B cell (primary cell): ENCODE measurements at regions not wholly inside any gene's neighbourhood (a gene's known extent, or its start where the extent isn't known, plus 50 kb on each side); places are given as distances from the start of the nearest gene placed in this dataset.

Experiments used
- EZH2 ChIP-seq: IDR thresholded peaks from 2 replicates; pipeline ENCODE4 v1.6.1; 2012; ENCODE audit warnings: borderline replicate concordance, low read depth, mild to moderate bottlenecking, moderate library complexity, low read length; ENCODE audit not compliant: insufficient read depth, poor library complexity, severe bottlenecking
- TF ChIP-seq, protein P1 (sequence below): fragments of 200-600 bp; IDR thresholded peaks from one replicate; pipeline ENCODE4 v1.8.0; 2022; ENCODE audit warnings: antibody characterized with exemption, mild to moderate bottlenecking

DNA sequence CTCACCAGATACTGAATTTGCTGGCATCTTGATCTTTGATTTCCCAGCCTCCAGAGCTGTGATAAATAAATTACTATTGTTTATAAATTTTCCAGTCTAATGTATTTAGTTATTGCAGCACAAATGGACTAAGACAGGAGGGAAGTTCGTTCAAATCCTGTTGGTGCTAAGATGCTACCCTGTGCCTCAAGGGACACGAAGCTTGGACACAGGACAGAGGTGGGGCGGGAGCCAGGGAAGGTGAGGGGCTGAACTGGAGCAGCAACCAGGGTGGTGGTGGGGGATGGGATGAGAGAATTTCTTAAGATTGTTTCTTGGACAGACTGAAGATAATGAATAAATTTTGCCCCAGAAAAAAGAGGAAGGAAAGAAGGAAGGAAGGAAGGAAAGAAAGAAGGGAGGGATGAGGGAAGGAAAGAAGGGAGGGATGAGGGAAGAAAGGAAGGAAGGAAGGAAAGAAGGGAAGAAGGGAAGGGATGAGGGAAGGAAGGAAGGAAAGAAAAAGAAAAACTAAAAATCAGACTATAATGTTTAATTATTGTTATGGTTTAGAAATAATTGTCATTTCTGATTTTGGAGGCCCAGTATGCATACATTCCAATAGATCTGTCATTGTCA lies 127.2 kb downstream of the CDC5L start:
- TF ChIP-seq, protein P1, sequence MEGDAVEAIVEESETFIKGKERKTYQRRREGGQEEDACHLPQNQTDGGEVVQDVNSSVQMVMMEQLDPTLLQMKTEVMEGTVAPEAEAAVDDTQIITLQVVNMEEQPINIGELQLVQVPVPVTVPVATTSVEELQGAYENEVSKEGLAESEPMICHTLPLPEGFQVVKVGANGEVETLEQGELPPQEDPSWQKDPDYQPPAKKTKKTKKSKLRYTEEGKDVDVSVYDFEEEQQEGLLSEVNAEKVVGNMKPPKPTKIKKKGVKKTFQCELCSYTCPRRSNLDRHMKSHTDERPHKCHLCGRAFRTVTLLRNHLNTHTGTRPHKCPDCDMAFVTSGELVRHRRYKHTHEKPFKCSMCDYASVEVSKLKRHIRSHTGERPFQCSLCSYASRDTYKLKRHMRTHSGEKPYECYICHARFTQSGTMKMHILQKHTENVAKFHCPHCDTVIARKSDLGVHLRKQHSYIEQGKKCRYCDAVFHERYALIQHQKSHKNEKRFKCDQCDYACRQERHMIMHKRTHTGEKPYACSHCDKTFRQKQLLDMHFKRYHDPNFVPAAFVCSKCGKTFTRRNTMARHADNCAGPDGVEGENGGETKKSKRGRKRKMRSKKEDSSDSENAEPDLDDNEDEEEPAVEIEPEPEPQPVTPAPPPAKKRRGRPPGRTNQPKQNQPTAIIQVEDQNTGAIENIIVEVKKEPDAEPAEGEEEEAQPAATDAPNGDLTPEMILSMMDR: no peak
- TF ChIP-seq EZH2: no peak
